GM12865 (cell line): ENCODE measurements at regions not wholly inside any gene's neighbourhood (a gene's known extent, or its start where the extent isn't known, plus 50 kb on each side); places are given as distances from the start of the nearest gene placed in this dataset.

ENCODE experiments used
- DNase-seq: peaks from one replicate; pipeline ENCODE4 v3.0.0; 2010; ENCODE audit warnings: low read depth
- H3K4me3 ChIP-seq: 2 replicates; pipeline ENCODE4 v1.5.1; 2011; ENCODE audit warnings: mild to moderate bottlenecking, low read depth, low read length, control low read depth
- CTCF ChIP-seq: IDR thresholded peaks from 2 replicates; pipeline ENCODE4 v1.5.1; 2011; ENCODE audit warnings: low read length, control low read depth, low read depth, inconsistent platforms; ENCODE audit not compliant: insufficient read depth; ENCODE audit errors: missing control alignments

GRCh38 chr18:5678278-5678677, 134.5 kb upstream of the EPB41L3 start:
- DNase-seq = no peak
- no peak for TF ChIP-seq CTCF
- H3K4me3 ChIP-seq = no peak overlapping the region

DNA sequence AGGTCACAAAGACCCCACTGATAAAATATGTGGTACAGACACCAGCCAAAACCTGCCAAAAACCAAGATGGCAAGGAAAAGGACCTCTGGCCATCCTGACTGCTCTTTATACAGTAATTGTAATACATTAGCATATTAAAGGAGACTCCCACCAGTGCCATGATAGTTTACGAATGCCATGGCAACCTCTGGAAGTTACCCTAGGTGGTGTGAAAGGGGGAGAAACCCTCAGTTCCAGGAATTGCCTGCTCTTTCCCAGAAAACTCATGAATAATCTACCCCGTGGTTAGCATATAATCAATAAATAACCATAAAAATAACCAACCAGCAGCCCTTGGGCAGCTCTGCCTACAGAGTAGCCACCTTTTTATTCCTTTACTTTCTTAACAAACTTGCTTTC, 129.8 kb upstream of the EPB41L3 start:
- no peak overlapping the region for H3K4me3 ChIP-seq
- no peak for TF ChIP-seq CTCF
- no peak for DNase-seq

DNA sequence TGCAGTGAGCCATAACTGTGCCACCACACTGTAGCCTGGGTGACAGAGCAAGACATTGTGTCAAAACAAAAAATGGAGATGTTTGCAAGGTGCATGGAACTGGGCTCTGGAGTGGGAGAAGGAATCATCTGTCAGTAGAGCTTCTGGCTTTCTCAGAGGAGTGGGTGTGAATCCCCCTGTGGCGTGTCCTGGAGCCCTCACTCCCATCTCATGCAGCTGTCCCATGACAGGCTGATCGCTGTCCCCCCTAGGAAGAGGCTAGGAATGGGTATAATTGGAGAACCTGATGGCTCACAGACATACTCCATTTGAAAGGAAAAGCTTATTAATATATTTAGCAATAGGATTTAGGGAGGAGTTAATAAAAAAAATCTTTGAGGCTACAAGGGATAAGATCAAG, 125.8 kb upstream of the EPB41L3 start:
- no peak overlapping the region for H3K4me3 ChIP-seq
- no peak for DNase-seq
- no peak for TF ChIP-seq CTCF

DNA sequence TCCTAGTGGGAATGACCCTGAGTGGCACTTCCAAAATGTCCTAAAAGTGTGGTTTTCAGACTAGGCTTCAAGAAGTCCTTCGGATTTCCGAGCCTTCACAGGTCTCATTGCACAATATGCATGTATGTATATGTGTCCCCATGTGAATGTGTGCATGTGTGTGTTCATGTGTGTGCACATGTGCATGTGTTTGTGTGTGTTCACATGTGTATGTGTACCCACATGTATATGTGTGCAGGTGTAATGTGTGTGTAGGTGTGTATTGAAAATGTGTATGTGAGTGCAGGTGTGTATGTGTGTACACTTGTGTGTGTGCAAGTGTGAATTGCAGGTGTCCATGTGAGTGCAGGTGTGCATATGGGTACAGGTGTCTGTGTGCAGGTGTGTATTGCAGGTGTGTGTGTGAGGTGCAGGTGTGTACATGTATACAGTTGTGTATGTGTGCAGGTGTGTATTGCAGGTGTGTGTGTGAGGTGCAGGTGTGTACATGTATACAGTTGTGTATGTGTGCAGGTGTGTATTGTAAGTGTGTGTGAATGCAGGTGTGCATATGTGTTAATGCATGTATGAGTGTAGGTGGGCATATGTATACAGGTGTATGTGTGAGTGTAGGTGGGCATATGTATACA, 124.4 kb upstream of the EPB41L3 start:
- TF ChIP-seq CTCF = no peak
- no peak overlapping the region for H3K4me3 ChIP-seq
- DNase-seq = no peak

DNA sequence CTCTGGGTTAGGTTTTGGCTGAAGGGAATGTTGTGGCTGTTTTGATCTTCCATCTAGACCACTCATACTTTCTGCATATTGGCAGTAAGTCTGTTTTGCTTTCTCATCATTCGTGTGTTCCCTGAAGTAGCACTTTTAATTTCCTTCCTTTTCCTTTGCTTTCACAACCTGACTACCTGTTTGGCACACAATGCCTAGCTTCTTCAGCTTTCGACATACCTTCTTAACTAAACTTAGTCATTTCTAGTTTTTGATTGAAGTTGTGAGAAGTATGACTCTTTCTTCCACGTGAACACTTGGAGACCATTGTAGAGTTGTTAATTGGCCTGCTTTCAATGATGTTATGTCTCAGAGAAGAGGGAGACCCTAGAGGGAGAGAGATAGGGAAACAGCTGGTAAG, 123.6 kb upstream of the EPB41L3 start:
- H3K4me3 ChIP-seq = no peak overlapping the region
- TF ChIP-seq CTCF = no peak
- no peak for DNase-seq

- DNase-seq = no peak
- no peak for TF ChIP-seq CTCF
- no peak overlapping the region for H3K4me3 ChIP-seq
These were observed 118.8 kb upstream of the EPB41L3 start for GRCh38 chr18:5662586-5663090.

- TF ChIP-seq CTCF = no peak
- DNase-seq = no peak
- H3K4me3 ChIP-seq = no peak overlapping the region
These were observed 117.4 kb upstream of the EPB41L3 start for GRCh38 chr18:5661179-5661578.
